OCI-LY1 (cell line): ENCODE measurements at regions not wholly inside any gene's neighbourhood (a gene's known extent, or its start where the extent isn't known, plus 50 kb on each side); places are given as distances from the start of the nearest gene placed in this dataset.

Experiments
- CTCF ChIP-seq: fragments of 200-600 bp; sonication (generic), shearing (Covaris generic); IDR thresholded peaks from 2 replicates; pipeline ENCODE4 v1.5.1; 2017; ENCODE audit warnings: mild to moderate bottlenecking, antibody characterized with exemption, low read length, moderate library complexity, mixed read lengths
- EZH2 ChIP-seq: fragments of 200-600 bp; sonication (generic), shearing (Covaris generic); IDR thresholded peaks from 2 replicates; pipeline ENCODE4 v1.8.0; 2017; ENCODE audit warnings: borderline replicate concordance, mixed run types, mild to moderate bottlenecking, antibody characterized with exemption, low read length, moderate library complexity, mixed read lengths

- TF ChIP-seq CTCF (no peak), EZH2 (no peak)
Observed at GRCh38 chr2:188668017-188668680, 306.0 kb upstream of the COL3A1 start.
